NOMO-1 (cell line): ENCODE measurements at regions not wholly inside any gene's neighbourhood (a gene's known extent, or its start where the extent isn't known, plus 50 kb on each side); places are given as distances from the start of the nearest gene placed in this dataset.
"Not testable (repeated sequence)": the region's sequence is repeated elsewhere in the genome, so short reads cannot be mapped to it uniquely, and the experiment has no call there.

Experiments used
- DNase-seq, 2 experiments: peaks; one replicate each; lab custom pipeline; 2025; ENCODE audit not compliant: unreplicated experiment in 2 of 2; lab: John Stamatoyannopoulos, UW

DNA sequence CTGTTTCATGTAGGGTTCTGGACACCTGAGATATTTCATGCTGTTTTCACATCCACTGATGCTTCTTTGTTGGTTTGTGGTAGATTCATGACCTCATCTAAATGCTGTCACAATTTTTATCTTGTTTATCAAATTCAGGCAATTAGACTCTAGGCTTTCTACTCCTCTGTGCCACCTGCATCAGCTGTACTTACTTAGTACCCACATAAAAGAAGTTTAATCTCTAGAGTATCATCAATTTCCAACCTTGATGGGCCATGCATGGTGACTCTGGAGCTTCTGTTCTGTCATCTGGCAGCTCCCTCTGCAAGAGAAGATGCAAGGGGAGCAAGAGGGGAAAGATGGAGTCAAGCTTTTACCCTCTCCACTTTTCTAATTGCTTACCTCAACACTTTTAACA lies 195.9 kb upstream of the VWC2 start:
- DNase-seq: no peak

DNA sequence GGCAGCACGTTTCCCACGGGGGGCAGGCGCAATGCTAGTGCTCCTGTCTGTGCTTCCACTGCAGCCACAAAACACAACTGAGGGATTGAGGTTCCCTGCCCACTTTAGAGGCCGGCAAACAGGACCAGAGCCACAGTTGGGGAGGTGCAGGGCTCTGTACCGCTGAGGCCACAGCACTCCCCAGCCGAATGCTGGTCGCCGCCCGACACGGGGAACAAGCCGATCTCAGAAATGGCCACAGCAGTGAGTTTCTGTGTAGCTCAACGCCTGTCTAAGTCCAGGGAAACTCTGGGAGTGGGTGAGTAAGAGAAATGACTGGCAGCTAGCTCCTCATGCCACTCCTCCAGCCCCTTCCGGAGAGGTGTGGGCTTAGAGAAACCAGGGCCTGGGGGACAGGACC lies 194.0 kb upstream of the VWC2 start:
- DNase-seq: no peak

DNA sequence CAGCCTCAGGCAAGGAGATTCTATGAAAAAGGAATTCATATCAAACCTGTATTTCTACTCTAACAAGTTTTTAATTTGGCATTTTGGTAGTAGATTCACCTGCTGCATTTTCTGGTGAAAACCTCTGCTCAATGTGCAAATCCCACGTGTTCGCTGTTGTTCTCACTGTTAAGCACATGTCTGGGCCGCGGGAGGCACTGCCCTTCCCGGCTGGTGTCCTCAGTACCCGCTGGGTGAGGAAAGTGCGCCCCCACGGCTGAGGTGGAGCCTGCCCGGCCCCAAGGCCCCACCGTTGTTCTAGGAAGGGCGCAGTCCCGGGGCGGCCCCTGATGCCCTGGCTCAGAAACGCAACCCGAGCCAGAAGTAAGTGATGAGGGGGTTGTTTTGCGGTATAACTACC lies 193.4 kb upstream of the VWC2 start:
- DNase-seq: no peak

- peak; percentile 72 to 82 for DNase-seq
Measured at GRCh38 chr7:49580761-49581160, 192.7 kb upstream of the VWC2 start.

DNA sequence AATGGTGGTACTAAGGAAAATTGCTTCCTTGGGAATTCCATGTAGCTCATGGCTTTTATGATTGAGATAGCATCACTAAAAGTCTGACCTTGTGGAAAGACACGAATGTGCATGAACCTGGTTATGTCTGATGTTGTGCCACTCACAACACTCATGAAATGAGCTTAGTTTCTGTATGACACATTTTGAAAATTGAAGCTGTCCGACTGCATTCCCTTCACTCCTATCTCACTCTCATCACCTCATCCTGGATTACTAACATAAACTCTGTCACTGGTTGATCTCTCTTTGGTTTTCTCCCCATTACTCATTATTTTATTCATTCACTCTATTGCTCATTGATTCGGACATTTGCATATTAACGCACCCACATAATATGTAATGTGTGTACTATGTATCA lies 190.0 kb upstream of the VWC2 start:
- DNase-seq: no peak

GRCh38 chr7:49596701-49597491 lies 176.5 kb upstream of the VWC2 start:
- peak; percentile 26 to 67 for DNase-seq

DNA sequence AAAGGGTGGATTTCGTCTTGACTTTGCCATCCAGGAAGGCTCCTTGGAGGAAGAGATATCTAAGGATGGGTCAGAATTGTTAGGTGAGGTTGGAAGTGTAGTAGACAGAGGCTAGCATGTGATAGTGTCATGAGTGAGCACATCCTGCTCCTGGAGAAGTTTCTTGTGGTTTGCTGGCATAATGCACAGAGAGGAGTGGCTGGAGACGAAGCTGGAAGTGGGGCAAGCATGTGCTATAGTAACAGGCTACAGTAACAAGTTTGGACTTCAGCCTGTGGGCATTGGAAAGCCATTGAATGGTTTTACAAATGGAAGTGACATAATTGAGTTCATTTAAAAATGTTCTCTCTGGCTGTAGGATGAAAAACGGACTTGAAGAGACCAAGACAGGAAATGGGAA lies 175.6 kb upstream of the VWC2 start:
- peak; percentile 38 to 51 for DNase-seq

DNA sequence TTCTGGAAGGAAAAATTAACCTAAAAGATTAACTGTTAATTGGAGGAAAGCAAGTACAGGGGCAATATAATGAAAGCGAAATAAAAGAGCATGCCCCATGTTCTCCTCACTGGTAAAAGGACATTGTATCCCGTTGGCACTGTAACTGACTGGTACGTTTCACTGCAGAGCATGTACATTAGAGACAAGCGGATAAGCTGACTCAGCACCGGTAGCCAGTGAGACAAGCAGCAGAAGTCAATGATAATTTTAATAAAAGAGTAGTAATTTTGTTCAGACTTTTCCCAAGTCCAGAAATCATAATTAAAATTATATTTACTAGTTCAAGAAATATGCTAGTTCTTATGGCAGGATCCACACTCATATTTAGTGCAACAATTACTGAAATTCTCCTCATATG lies 161.5 kb upstream of the VWC2 start:
- DNase-seq: no peak

- no peak for DNase-seq
Measured at GRCh38 chr7:49613759-49614158, 159.7 kb upstream of the VWC2 start.

- not testable (repeated sequence) for DNase-seq
Measured at GRCh38 chr7:49614974-49615373, 158.5 kb upstream of the VWC2 start.

GRCh38 chr7:49618028-49618427 lies 155.4 kb upstream of the VWC2 start:
- DNase-seq: no peak

DNA sequence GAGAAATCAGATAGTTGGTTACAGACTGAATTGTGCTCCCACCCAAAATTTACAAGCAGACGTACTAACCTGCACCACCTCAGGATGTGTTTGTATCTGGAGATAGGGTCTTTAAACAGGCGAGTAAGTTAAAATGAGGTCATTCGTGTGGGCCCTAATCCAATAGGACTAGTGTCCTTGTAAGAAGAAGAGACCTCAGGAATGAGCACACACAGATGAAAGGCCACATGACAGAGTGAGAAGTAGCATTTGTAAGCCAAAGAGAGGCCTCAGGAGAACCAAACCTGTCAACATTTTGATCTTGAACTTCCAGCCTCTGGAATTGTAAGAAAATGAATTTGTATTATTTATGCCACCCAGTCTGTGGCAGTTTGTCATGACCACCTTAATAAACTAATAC lies 149.5 kb upstream of the VWC2 start:
- DNase-seq: no peak

DNA sequence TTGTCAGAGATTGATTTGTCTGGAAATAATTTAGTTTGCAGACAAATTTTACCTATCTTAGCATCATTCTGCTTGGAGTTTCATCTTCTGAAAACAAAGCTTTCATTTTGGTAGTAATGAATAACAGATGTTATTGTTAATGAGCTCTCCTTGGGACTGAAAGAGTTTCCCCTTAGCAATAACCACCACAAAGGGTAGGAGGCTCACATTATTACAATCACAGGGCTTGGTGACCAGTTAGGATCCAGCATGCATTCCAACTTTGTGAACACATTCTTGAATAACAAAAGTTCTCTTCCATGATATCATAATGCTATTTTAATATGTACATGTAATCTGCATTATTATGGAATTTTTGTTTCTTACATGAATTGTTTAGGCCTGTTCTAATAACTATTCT lies 148.8 kb upstream of the VWC2 start:
- DNase-seq: no peak

DNA sequence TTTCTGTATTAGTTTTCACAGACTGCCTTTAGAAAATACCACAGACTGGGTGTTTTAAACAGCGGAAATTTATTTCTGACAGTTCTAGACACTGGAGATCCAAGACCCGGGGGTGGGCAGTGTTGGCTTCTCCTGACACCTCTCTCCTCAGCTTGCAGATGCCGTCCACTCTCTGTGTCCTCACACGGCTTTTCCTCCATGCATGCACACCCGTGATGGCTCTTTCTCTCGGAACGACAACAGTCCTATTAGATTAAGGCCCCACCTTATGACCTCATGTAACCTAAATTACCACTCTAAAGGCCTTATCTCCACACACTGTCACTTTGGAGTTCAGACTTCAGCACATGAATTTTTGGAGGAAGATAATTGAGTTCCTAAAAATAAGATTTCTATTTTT lies 142.9 kb upstream of the VWC2 start:
- no peak for DNase-seq

- peak; percentile 51 to 55 for DNase-seq
Measured at GRCh38 chr7:49631071-49631815, 142.2 kb upstream of the VWC2 start.

DNA sequence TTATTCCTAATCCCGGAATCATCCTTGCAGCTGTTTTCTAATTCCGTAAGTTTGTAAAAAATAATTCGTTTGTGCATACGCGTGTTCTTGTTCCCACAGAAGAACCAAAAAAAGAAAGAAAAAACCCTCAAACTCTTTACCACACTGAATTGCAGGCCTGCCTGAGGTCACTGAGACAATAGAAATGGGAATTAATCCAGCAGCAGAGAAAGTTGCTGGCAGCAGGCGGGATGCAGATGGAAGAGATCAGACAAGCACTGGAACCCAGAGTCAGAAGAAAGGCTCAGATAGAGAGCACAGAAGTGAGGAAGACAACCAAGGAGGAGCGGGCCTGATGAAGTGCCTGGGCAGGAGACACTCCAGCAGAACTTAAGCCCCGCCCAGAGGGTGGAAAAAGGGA lies 141.5 kb upstream of the VWC2 start:
- no peak for DNase-seq

DNA sequence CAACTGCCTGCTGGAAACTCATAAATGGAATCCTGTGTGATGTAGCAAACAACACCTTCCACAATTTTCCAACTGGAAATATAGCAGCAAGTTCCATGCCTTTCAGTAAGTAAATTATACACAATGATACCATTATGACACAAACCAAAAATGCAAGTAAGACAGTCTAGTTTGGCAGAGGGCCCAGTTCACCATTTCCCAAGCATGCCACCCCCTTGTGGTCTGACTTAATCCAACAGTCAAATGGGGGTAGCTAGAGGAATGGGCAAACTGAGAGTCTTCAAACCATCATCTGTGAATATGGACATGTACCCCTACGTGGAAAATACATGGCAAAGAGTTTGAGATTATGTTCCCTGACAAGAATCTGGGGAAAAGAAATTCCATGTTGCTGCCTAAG lies 137.6 kb upstream of the VWC2 start:
- DNase-seq: no peak

DNA sequence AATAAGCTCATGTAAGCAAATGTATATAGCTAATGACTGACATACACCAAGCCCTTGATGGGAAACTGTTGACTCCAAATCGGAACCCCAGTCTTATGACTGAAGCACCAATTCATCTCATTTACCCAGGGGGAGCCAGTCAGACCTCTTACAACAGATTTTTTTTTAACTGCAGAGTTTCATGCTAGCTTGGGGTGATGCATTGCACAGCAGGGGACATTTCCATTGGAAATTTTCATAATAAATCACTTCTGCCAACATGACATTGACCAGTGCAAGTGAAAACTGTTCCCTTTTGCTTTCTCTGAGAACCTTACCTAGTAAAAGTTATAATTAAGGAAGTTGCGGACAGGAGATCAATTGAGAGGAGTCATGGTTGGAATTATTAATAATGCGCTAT lies 137.0 kb upstream of the VWC2 start:
- DNase-seq: no peak

DNA sequence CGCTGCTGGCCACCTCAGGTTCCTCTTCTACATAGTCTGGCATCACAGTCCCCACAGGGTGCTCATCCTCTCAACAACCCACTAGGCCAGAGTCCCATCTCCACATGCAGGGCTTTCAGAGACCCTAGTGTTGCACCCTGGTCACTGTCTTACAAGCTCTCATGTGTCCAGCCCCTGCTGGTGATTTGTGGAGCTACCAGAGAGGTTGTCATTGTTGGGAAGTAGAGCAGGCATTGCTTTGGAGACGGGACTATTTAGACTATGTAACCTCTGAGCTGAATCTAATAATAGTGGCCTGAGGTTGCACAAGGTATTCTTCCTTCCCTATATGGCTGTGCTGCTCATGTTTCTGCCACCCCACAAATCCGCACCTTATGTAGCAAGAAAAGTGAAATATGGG lies 135.3 kb upstream of the VWC2 start:
- DNase-seq: peak; percentile 76 to 79

DNA sequence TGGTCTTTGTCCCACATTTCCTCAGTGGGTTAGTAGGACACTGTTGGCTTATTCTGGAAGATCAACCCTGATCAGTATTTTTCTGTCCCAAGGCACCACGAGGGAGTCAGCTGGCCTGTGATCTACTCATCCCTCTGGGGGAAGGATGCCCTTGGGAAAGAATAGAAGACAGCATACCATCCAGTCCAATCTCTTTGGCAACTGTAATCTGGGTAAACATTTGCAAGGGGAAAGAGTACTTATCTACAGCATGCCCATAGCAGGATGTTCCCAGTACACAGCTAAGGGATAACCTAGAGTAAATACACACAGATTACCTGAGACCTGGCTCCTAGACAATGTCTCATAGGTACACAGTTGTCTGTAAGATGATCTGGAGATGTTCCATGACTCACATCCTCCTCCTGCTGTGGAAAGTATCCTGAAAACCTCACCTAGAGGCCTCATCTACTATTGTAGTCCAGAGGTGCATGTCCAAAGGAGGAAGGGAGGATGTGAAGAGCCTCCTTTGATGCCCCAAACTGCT lies 134.3 kb upstream of the VWC2 start:
- DNase-seq: no peak

DNA sequence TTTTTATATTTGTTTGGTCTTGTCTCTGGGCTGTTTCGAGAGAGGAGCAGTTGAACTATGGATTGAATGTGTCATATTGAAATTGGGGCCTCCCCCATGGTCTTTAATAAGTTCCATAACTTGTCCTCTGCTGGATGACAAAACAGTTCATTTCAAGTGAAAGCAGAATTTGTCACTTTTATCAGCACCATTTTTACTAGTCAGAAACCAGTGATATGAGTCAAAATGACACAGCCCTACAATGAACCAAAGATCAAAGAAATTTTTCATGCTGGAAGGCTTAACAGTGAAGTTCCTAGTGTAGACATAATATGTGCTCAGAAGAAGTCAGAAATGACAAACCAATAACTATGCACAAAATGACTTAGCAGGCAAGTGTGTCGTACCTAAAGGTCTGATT lies 133.6 kb upstream of the VWC2 start:
- DNase-seq: no peak

DNA sequence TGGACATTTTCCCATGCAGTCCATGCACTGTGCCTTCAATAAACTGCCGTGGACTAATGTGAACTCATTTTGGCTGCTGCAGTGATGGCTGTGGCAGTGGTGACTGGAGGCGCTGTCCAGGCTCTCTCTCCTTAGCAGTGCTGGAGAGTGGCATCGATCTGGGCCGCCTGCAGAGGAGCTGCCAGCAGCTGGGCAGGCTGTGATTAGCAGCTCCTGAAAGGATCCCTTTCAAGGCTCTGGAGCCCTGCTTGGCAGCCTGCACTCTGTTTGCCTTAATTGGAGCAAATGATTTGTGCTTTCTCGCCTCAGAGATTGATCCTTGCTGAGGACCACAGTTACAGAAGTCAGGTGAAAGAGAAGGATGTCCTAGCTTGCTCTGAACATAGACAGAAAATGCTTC lies 130.1 kb upstream of the VWC2 start:
- DNase-seq: no peak
